GM18511 (cell line): ENCODE measurements at regions not wholly inside any gene's neighbourhood (a gene's known extent, or its start where the extent isn't known, plus 50 kb on each side); places are given as distances from the start of the nearest gene placed in this dataset.

Experiments
- ATAC-seq: cut with Tn5 transposase; IDR thresholded peaks from one replicate; pipeline ENCODE4 v1.9.1; 2021; ENCODE audit warnings: mild to moderate bottlenecking, moderate library complexity; ENCODE audit not compliant: unreplicated experiment

- no peak for ATAC-seq
These were observed 194.8 kb upstream of the IL12B start for GRCh38 chr5:159525117-159525516.

GRCh38 chr5:159527546-159528254 lies 197.4 kb upstream of the IL12B start:
- peak; percentile 68 for ATAC-seq

- no peak for ATAC-seq
These were observed 201.3 kb upstream of the IL12B start for GRCh38 chr5:159531554-159532105.

- no peak for ATAC-seq
These were observed 202.9 kb upstream of the IL12B start for GRCh38 chr5:159533197-159533596.

DNA sequence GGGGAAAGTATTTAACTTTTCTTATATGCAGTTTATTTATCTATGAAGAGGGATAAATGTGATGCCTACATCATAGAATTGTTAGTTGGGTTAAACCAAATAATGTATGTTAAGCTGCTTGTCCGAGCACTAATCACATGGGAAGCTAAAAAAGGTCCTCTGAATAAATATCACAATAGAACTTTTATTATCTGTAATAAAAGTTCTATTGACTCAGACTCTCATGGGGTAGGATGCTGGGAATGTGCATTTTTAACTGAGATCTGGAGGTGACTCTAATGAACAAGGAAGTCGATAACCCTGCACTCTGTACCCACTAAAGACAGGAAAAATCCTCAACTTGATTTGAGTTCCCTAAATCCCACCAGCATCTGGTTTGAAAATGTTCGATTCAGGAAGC lies 205.9 kb upstream of the IL12B start:
- no peak for ATAC-seq

GRCh38 chr5:159536646-159537045 lies 206.4 kb upstream of the IL12B start:
- no peak for ATAC-seq

DNA sequence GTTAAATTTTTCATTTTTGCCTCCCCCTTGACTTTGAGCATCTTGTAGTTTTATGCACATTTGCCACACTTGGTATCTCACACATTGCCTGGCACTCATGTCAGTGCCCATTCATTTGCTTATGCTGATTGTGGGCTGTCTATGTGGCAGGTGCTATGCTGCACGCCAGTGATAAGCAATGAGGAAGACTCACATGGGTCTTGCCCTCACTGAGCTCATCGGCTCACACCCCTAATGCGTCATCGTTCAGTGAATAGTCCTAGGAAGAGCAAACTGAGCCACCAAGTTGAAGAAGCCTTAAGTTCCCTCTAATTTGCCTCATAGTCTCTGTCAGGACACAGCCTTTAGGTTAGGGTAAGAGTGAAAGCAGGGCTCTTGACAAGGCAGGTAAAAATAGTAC lies 209.4 kb upstream of the IL12B start:
- no peak for ATAC-seq

DNA sequence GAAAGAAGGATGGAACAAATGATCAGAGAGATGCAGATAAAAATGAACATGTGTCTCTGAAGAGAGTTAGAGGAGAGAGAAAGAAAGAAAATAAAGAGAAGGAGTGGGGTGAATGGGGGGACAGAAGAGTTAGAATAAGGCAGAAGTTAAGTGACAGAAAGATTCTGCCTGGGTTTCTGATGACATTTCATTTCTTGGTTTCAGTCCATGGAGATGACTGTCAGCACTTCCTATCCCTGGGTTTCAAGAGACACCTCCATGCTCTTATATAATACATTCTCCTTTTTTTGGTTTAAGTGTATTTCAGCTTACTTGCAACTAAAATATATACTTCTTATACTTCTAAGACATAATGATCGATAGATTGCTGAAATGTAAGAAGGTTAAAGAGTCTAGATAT lies 213.0 kb upstream of the IL12B start:
- ATAC-seq, result no peak

DNA sequence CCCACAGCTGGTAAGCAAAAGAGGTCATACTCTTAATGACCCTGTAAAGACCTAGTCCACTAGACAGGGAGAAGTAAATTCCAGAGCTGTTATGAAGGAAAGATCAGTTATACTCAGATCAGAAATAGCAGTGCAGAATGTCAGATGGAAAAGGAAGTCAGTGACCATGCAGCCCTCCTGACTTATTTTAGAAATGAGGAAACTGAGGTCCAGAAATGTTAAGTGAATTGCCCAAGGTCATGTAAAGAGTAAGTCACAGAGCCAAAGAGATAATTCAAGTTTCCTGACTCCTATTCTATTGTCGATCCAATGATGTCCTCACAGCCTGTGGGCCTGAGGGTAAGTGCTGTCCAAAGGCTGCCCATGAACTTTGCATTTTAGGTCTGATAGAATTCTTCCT lies 214.9 kb upstream of the IL12B start:
- ATAC-seq, result no peak

DNA sequence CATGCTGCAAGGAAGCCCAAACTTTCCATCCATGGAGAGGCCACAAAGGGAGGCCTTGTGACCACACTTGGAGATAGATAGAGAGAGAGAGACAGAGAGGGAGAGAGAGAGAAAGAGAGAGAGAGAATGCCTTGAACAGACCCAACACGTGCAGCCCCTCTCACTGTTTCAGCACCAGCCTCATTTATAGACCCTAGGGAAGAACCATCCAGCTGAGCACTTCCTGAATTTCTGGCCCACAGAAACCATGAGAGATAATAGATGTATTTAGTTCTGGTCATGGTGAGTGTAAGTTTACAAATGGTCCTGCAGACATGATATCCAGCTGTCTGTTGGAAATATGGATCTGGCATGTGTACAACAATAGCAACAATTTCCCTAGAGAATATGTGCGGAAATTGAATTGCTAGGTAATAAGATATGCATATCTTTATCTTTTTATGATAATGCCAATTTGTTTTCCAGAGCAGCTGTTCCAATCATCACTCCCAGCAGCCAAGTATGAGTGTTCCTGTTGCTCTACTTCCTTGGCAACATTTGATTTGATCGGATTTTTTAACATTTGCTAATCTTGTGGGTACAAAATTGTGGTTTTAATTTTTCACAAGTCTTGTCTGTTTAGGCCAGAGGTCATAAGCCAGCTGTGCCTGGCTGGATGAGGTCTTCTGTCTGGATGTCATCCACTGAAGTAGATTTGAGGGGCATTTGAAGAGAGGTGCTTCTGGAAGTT lies 217.3 kb upstream of the IL12B start:
- ATAC-seq, result no peak

DNA sequence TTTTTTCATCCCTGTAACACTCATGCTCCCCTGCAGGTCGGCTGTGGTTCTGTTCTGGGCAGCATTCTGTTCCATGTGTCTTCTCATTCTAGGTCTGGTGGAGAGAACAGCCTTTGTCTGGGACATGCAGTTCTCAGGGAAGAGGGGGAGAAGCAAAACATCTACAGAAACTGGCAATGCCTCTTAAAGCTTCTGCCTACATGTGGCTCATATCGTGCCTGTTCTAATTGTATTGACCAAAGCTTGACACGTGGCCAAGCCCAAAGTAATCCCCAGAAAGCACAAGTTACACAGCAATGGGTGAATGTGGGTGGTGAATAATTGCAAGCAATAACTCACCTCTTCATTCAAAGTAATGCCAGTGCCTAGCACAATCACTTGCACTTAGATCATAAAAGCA lies 218.2 kb upstream of the IL12B start:
- ATAC-seq, result no peak

DNA sequence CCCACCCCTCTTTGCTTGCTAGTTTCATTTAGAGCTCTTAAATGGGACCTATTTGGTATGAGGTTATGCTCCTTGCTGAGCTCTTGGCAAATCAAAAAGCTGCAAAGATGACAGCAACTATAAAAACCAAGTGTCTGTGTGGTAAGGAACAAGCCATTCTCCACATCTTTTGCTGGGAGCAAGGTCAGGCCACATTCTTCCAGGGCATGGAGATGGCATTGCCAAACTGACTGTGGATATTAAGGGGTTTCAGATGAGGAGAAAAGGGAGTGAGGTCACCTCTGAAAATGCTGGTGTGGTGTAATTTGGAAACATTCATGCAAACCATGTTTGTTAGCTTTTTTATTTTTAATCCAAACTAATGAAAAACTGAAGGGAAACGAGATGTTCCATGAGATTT lies 218.8 kb upstream of the IL12B start:
- ATAC-seq, result no peak

- ATAC-seq, result no peak
These were observed 220.7 kb upstream of the IL12B start for GRCh38 chr5:159550951-159551350.

DNA sequence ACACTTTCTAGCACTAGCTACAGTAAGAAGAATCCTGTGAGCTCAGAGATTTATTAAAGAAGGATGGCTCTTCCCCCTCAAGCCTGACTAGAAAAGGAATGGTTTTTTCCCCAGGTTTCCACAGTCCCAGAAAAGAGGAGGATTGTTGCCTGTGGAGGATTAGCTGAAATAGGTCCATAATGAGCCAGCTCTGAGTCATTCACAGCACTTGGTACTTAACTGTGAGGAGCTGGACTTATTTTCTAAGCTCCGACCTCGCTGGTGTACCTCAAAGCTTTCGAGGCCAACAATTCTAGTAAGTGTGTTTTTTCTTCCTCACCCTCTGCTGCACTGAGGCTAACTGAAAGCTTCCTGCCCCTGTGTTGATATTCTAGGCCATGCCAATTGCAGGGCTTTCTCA lies 222.5 kb upstream of the IL12B start:
- no peak for ATAC-seq

- no peak for ATAC-seq
These were observed 223.5 kb upstream of the IL12B start for GRCh38 chr5:159553792-159554191.

- no peak for ATAC-seq
These were observed 224.8 kb upstream of the IL12B start for GRCh38 chr5:159555084-159555483.

- ATAC-seq, result no peak
These were observed 229.1 kb upstream of the IL12B start for GRCh38 chr5:159559337-159559736.

GRCh38 chr5:159560088-159560487 lies 229.8 kb upstream of the IL12B start:
- no peak for ATAC-seq

- ATAC-seq, result no peak
These were observed 233.7 kb upstream of the IL12B start for GRCh38 chr5:159564031-159564430.

DNA sequence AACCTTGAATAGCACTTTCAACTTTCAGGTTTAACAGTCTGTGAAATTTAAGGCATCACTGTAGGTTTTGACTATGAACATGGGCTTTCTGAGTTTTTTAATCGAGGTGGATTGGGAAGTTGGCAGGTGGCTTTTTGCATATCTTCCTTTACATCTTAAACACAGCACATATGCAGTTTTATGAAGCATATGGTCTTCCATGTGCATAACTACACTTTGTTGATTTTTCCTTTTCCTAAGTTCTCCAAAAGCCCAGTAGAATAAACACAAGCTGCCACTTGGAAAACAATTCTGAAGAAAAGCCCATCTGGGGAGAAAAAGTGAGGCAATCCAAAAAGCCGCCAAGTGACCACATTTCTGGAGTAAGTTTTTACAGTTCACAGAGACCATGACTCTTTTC lies 236.5 kb upstream of the IL12B start:
- no peak for ATAC-seq

DNA sequence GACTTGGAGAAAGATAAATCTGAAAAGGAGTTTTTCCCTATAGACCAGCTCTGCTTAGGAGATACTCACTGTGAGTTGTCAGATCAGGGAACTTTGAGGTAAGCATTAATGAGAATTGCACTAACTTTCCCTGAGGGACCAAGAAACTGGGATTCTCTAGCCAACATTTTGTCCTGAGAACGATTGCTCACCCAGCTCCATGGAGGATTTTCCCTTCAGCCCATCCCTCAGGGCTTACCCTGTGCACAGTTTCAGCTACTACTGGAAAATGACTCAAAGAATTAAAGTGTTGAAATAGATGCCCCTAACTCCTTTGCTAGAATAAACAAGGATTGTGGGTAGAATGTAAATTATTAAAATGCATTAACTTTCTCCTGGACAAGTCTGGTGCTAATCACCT lies 237.2 kb upstream of the IL12B start:
- ATAC-seq, result no peak

DNA sequence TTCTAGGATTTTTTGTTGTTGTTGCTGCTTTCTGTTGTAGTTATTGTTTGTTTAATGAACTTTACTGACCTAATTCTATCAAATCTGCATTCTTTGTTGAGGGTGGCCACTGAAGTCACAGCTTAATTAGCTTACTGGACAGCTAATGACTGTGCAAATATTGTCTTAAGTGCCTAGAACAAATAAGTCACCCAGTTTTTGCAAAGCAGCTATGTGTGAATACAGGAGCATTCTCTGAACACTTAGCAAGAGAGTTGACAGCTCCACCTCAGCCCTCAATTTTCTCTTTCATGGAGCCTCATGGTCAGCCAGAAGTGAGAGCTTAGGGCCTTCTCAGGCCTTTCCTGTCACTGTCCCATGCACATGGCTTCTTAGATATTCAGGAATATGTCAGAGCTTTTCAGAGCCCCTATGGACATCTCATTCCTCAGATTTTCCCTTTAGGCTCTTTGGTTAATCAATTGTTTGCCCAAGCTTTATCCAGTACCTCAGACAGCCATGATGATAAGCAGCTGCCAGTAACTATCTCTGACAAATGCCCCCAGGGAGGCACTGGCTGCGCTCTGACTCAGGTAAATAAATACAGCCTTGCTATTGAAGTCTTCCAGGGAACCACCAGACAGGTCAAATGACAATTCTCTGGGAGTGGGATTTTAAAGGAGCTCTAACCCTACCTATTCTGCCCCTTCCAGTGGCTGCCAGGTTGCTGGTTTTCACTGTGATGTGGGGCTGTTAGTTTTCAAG lies 241.4 kb upstream of the IL12B start:
- no peak for ATAC-seq
